Activated B cell treated with CpG ODN at 0.5 μM for 24 hours (primary cell): ENCODE measurements at regions not wholly inside any gene's neighbourhood (a gene's known extent, or its start where the extent isn't known, plus 50 kb on each side); places are given as distances from the start of the nearest gene placed in this dataset.

Experiments
- ATAC-seq: fragments of 200-7000 bp; cut with Tn5 transposase; one replicate; pipeline ENCODE4 v1.10.0; 2021; ENCODE audit warnings: low read depth, mild to moderate bottlenecking, moderate library complexity
- CTCF ChIA-PET: fragments of 350-600 bp; sonication (Branson Sonifier 250); formaldehyde crosslinking; loops from one replicate; lab custom pipeline; 2021; ENCODE audit warnings: antibody characterized with exemption; lab: Charles Lee
- POLR2A ChIA-PET: fragments of 350-600 bp; sonication (Branson Sonifier 250); formaldehyde crosslinking; loops from one replicate; lab custom pipeline; 2021; ENCODE audit warnings: antibody characterized with exemption; lab: Charles Lee
- DNase-seq: peaks from one replicate; pipeline ENCODE4 v3.0.0; 2022
- H3K27ac Mint-ChIP-seq: one replicate; pipeline ENCODE4 v1.8.0; 2020; ENCODE audit warnings: mixed read lengths
- H3K27me3 Mint-ChIP-seq: one replicate; pipeline ENCODE4 v1.8.0; 2021; ENCODE audit warnings: mixed read lengths
- H3K36me3 Mint-ChIP-seq: one replicate; pipeline ENCODE4 v1.8.0; 2021; ENCODE audit warnings: low read depth, mixed read lengths
- H3K4me1 Mint-ChIP-seq: one replicate; pipeline ENCODE4 v1.8.0; 2021; ENCODE audit warnings: mixed read lengths
- H3K4me3 Mint-ChIP-seq: one replicate; pipeline ENCODE4 v1.8.0; 2020; ENCODE audit warnings: mild to moderate bottlenecking, mixed read lengths
- H3K9me3 Mint-ChIP-seq: one replicate; pipeline ENCODE4 v1.8.0; 2020; ENCODE audit warnings: mixed read lengths
- intact Hi-C: fragments of 100-400 bp; cut with micrococcal nuclease; formaldehyde crosslinking; loops from one replicate; pipeline ENCODE4 v1.15.1; 2024
- TF ChIP-seq, protein P1 (sequence below): fragments of 200-600 bp; IDR thresholded peaks from one replicate; pipeline ENCODE4 v1.8.0; 2022; ENCODE audit warnings: antibody characterized with exemption, mild to moderate bottlenecking

DNA sequence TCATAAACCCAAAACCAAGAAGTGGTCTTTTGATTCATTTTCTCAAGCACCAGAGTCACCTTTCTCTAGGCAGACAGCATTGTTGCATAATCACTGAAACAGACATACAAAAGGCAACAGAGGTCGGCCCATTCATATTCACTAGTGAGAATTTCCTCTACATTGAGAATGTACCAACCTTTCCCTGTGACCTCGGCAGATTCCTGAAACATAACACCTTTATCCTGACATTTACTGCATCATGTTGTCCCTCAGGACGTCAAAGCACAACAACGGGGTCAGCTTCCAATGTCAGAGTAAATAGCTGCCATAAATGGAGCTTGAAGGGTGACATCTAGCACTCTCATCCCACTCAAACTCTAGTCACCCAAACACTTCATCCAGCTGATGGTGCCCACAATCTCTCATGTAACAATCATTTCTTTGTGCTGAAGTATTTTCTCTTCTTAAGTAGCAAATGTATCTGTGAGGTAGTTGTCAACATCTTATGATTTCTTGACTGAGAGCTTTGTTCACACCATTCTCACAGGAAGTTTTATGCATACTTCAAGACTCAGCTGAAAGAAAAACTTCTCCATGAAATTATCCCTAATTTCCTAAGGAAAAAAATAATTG lies 802.6 kb upstream of the CHAC2 start:
- ATAC-seq (no peak), DNase-seq (no peak)
- CTCF ChIA-PET, result no interaction called here
- H3K9me3 Mint-ChIP-seq, result no peaks in the 10 kb centered on the region
- TF ChIP-seq, protein P1, sequence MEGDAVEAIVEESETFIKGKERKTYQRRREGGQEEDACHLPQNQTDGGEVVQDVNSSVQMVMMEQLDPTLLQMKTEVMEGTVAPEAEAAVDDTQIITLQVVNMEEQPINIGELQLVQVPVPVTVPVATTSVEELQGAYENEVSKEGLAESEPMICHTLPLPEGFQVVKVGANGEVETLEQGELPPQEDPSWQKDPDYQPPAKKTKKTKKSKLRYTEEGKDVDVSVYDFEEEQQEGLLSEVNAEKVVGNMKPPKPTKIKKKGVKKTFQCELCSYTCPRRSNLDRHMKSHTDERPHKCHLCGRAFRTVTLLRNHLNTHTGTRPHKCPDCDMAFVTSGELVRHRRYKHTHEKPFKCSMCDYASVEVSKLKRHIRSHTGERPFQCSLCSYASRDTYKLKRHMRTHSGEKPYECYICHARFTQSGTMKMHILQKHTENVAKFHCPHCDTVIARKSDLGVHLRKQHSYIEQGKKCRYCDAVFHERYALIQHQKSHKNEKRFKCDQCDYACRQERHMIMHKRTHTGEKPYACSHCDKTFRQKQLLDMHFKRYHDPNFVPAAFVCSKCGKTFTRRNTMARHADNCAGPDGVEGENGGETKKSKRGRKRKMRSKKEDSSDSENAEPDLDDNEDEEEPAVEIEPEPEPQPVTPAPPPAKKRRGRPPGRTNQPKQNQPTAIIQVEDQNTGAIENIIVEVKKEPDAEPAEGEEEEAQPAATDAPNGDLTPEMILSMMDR, result no peak
- H3K4me1 Mint-ChIP-seq, result no peaks in the 10 kb centered on the region
- no peak overlapping the region for H3K4me3 Mint-ChIP-seq
- no peak overlapping the region for H3K27ac Mint-ChIP-seq
- POLR2A ChIA-PET, result no interaction called here
- intact Hi-C loops, result no loop called here
- H3K36me3 Mint-ChIP-seq, result no peaks in the 10 kb centered on the region
- H3K27me3 Mint-ChIP-seq, result no peaks in the 10 kb centered on the region

DNA sequence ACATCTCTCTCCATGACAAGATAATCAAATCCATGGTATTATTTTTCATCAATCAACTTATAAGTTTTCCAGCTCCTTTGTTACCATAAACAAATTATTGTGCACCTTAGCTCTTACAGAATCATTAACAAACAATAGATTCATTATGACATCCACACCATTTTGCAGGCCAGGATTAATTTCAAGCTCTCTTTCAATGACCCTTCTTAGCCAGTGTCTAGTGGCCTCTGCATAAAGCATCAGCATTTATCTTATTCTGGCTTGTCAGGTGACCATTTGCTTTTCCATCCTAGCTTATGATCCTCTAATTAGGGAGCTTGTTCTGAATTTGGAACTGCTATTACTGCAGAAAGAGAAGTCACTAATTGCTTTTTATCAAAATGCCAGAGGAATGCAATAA lies 806.2 kb upstream of the CHAC2 start:
- Mint-ChIP-seq H3K27me3 (no peaks in the 10 kb centered on the region), H3K36me3 (no peaks in the 10 kb centered on the region), H3K4me1 (no peaks in the 10 kb centered on the region), H3K27ac (no peak overlapping the region), H3K9me3 (no peaks in the 10 kb centered on the region), H3K4me3 (no peak overlapping the region)
- ATAC-seq (no peak), DNase-seq (no peak)
- intact Hi-C loops, result no loop called here
- ChIA-PET POLR2A (no interaction called here), CTCF (no interaction called here)
- TF ChIP-seq, protein P1, result no peak

DNA sequence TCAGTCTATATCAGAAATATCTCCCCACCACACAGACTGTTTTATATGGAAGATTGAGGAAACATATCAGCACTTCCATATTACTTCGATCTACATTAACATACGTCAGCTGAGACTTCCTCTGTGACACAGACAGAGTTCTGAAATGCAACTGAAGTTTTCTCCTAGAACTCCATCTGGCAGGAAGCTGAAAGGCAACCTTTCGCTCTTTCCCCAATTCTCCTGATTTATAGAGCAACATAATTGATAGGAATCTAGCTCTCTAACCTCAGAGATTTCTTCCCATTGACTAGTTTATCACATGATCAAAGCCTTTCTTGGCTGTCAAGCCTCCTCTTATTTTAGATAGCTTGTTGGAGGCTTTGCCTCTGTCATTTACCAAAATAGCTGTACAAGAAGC lies 806.7 kb upstream of the CHAC2 start:
- ATAC-seq, result no peak
- intact Hi-C loops, result no loop called here
- no peak overlapping the region for H3K4me3 Mint-ChIP-seq
- no peak overlapping the region for H3K27ac Mint-ChIP-seq
- no peaks in the 10 kb centered on the region for H3K27me3 Mint-ChIP-seq
- TF ChIP-seq, protein P1, result no peak
- no peaks in the 10 kb centered on the region for H3K9me3 Mint-ChIP-seq
- ChIA-PET CTCF (no interaction called here), POLR2A (no interaction called here)
- no peaks in the 10 kb centered on the region for H3K36me3 Mint-ChIP-seq
- DNase-seq, result no peak
- no peaks in the 10 kb centered on the region for H3K4me1 Mint-ChIP-seq

DNA sequence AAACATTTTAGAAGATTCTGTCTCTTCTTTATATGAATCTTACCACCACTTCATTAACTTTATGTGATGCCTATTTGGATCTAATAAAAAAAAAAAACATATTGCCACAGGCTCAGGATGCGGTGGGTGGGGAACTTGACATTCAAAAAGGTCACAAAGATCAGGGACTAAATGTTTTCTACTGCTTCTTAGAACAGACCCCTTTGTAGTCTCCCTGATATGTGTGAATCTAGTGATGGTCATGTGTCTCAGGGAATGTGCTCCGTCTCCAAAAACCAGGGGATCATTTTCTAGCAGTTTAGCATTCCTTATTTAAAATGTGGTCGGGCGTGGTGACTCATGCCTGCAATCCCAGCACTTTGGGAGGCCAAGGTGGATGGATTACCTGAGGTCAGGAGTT lies 807.8 kb upstream of the CHAC2 start:
- TF ChIP-seq, protein P1, result no peak
- no peak for DNase-seq
- Mint-ChIP-seq H3K36me3 (no peaks in the 10 kb centered on the region), H3K9me3 (no peaks in the 10 kb centered on the region), H3K4me3 (no peak overlapping the region), H3K27ac (no peak overlapping the region), H3K27me3 (no peaks in the 10 kb centered on the region), H3K4me1 (no peaks in the 10 kb centered on the region)
- intact Hi-C loops, result no loop called here
- no peak for ATAC-seq
- CTCF ChIA-PET, result no interaction called here
- POLR2A ChIA-PET, result no interaction called here

DNA sequence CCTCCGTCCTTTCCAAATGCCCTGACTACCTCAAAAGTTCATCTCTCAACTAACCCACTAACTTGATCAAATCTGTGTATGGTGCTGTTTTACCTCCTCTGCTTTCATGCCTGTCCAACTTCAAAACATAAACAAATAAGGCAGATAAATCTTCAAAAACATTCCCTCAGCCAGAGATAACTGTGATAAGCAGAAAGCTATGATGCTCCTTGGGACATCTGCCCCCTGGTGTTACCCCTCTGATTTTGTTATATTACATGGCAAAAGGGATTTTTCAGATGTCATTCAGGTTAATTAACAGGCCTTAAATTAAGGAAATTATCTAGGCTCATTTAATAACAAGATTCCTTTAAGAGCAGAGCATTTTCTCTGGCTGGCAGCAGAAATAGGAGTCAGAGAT lies 810.8 kb upstream of the CHAC2 start:
- no peak for ATAC-seq
- DNase-seq, result no peak
- ChIA-PET CTCF (no interaction called here), POLR2A (no interaction called here)
- intact Hi-C loops, result no loop called here
- no peaks in the 10 kb centered on the region for H3K36me3 Mint-ChIP-seq
- H3K4me3 Mint-ChIP-seq, result no peak overlapping the region
- H3K9me3 Mint-ChIP-seq, result no peaks in the 10 kb centered on the region
- H3K27ac Mint-ChIP-seq, result no peak overlapping the region
- no peaks in the 10 kb centered on the region for H3K27me3 Mint-ChIP-seq
- no peaks in the 10 kb centered on the region for H3K4me1 Mint-ChIP-seq
- TF ChIP-seq, protein P1, result no peak
